WTC11 (cell line): ENCODE measurements at regions not wholly inside any gene's neighbourhood (a gene's known extent, or its start where the extent isn't known, plus 50 kb on each side); places are given as distances from the start of the nearest gene placed in this dataset.
"Not testable (repeated sequence)": the region's sequence is repeated elsewhere in the genome, so short reads cannot be mapped to it uniquely, and the experiment has no call there.

Source experiments
- ATAC-seq: fragments of 200-7000 bp; cut with Tn5 transposase; 2 replicates; pipeline ENCODE4 v1.10.0; 2021; ENCODE audit warnings: mild to moderate bottlenecking, moderate library complexity
- CTCF ChIA-PET: fragments of 300-600 bp; sonication (Branson Sonifier 250); formaldehyde crosslinking; loops from one replicate; lab custom pipeline; 2021; ENCODE audit warnings: antibody characterized with exemption; lab: Charles Lee
- POLR2A ChIA-PET: fragments of 350-600 bp; sonication (Branson Sonifier 250); formaldehyde crosslinking; loops from one replicate; lab custom pipeline; 2021; ENCODE audit warnings: antibody characterized with exemption; lab: Charles Lee
- DNase-seq: peaks from one replicate; pipeline ENCODE4 v3.0.0; 2021; ENCODE audit warnings: low spot score
- H3K27ac Mint-ChIP-seq: 2 replicates; pipeline ENCODE4 v1.8.0; 2021; ENCODE audit warnings: mixed read lengths
- H3K27me3 Mint-ChIP-seq: 2 replicates; pipeline ENCODE4 v1.8.0; 2021; ENCODE audit warnings: low read depth, mild to moderate bottlenecking, moderate library complexity, mixed read lengths
- H3K36me3 Mint-ChIP-seq: 2 replicates; pipeline ENCODE4 v1.8.0; 2021; ENCODE audit warnings: mixed read lengths
- H3K4me1 Mint-ChIP-seq: 2 replicates; pipeline ENCODE4 v1.8.0; 2022; ENCODE audit warnings: mixed read lengths
- H3K4me3 Mint-ChIP-seq: 2 replicates; pipeline ENCODE4 v1.8.0; 2021; ENCODE audit warnings: mild to moderate bottlenecking, moderate library complexity, mixed read lengths
- H3K9me3 Mint-ChIP-seq: 2 replicates; pipeline ENCODE4 v1.8.0; 2021; ENCODE audit warnings: mixed read lengths
- E2F1 ChIP-seq: sonication (generic); formaldehyde crosslinking; IDR thresholded peaks from 2 replicates; pipeline ENCODE4 v1.8.0; 2022; ENCODE audit warnings: mild to moderate bottlenecking, missing genetic modification reagents
- E2F4 ChIP-seq: sonication (generic); formaldehyde crosslinking; IDR thresholded peaks from 2 replicates; pipeline ENCODE4 v1.8.1; 2022; ENCODE audit warnings: low read depth, mild to moderate bottlenecking, moderate library complexity, missing genetic modification reagents, borderline replicate concordance
- ETV6 ChIP-seq: sonication (generic); formaldehyde crosslinking; IDR thresholded peaks from 2 replicates; pipeline ENCODE4 v1.8.1; 2022; ENCODE audit warnings: mild to moderate bottlenecking, missing genetic modification reagents
- FOXK1 ChIP-seq: sonication (generic); formaldehyde crosslinking; IDR thresholded peaks from 2 replicates; pipeline ENCODE4 v1.8.0; 2022; ENCODE audit warnings: mild to moderate bottlenecking, moderate library complexity, missing genetic modification reagents
- FOXP1 ChIP-seq: sonication (generic); formaldehyde crosslinking; IDR thresholded peaks from 2 replicates; pipeline ENCODE4 v1.8.0; 2022; ENCODE audit warnings: missing genetic modification reagents, mild to moderate bottlenecking, moderate library complexity, borderline replicate concordance
- FOXP4 ChIP-seq: sonication (generic); formaldehyde crosslinking; IDR thresholded peaks from 2 replicates; pipeline ENCODE4 v1.8.0; 2022; ENCODE audit warnings: mild to moderate bottlenecking, missing genetic modification reagents
- GTF2I ChIP-seq: fragments of 250-450 bp; sonication (Bioruptor Pico); conservative IDR thresholded peaks from 2 replicates; pipeline ENCODE4 v1.4.0; 2021; ENCODE audit warnings: mild to moderate bottlenecking
- IRF2 ChIP-seq: sonication (generic); formaldehyde crosslinking; IDR thresholded peaks from 2 replicates; pipeline ENCODE4 v1.8.0; 2022; ENCODE audit warnings: low read depth, missing genetic modification reagents, borderline replicate concordance
- MXD4 ChIP-seq: fragments of 250-450 bp; sonication (Bioruptor Pico); IDR thresholded peaks from 2 replicates; pipeline ENCODE4 v1.8.0; 2021; ENCODE audit warnings: mild to moderate bottlenecking, moderate library complexity, borderline replicate concordance
- SMAD3 ChIP-seq: sonication (generic); formaldehyde crosslinking; IDR thresholded peaks from 2 replicates; pipeline ENCODE4 v1.8.0; 2022; ENCODE audit warnings: missing genetic modification reagents, mild to moderate bottlenecking, borderline replicate concordance
- TEAD1 ChIP-seq: sonication (generic); formaldehyde crosslinking; IDR thresholded peaks from 2 replicates; pipeline ENCODE4 v1.8.0; 2022; ENCODE audit warnings: mild to moderate bottlenecking, missing genetic modification reagents
- ZNF232 ChIP-seq: sonication (generic); formaldehyde crosslinking; IDR thresholded peaks from 2 replicates; pipeline ENCODE4 v1.8.0; 2022; ENCODE audit warnings: mild to moderate bottlenecking, missing genetic modification reagents
- ZNF281 ChIP-seq: sonication (generic); formaldehyde crosslinking; IDR thresholded peaks from 2 replicates; pipeline ENCODE4 v1.8.0; 2023; ENCODE audit warnings: mild to moderate bottlenecking, missing genetic modification reagents
- ZNF532 ChIP-seq: fragments of 250-450 bp; sonication (Bioruptor Pico); IDR thresholded peaks from 2 replicates; pipeline ENCODE4 v1.9.0; 2021; ENCODE audit warnings: mild to moderate bottlenecking, borderline replicate concordance
- TF ChIP-seq, protein P1 (sequence below): sonication (generic); formaldehyde crosslinking; IDR thresholded peaks from 2 replicates; pipeline ENCODE4 v1.8.0; 2022; ENCODE audit warnings: mild to moderate bottlenecking, missing genetic modification reagents
- TF ChIP-seq, protein P2 (sequence below): sonication (generic); formaldehyde crosslinking; IDR thresholded peaks from 2 replicates; pipeline ENCODE4 v1.8.1; 2023; ENCODE audit warnings: mild to moderate bottlenecking, missing genetic modification reagents, moderate library complexity

DNA sequence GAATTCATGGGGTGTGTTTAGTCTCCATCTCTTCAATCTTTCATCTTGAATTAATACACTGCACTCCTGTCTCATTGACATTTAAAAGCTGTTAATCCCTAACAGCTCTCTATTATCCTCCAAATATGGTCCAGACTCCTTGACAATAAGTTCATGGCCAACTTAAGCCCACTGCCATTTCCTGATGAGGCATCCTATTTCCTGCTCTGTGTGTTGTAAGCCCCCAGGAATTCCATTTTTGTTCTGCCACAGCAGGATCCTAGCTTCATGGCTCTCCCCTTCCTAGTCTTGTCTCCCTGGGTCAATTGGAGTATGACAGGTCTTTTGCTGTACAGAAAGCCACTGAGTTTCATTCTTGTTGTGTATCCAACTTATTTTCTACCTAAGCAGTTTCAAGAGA lies 218.8 kb downstream of the OTUD1 start:
- H3K4me1 Mint-ChIP-seq = peaks cover 16% of the 10 kb centered on the region
- CTCF ChIA-PET = interaction anchor here (0.8 to 2.0 kb wide), 7 partner anchors 14 to 499 kb away, joined by 3 to 9 read pairs (median 4); no protein-coding TSS in a partner anchor
- POLR2A ChIA-PET = no interaction called here
- H3K36me3 Mint-ChIP-seq = no peaks in the 10 kb centered on the region
- ATAC-seq (peak; percentile 60), DNase-seq (no peak)
- no peak overlapping the region for H3K4me3 Mint-ChIP-seq
- no peak overlapping the region for H3K27ac Mint-ChIP-seq
- no peak for TF ChIP-seq ETV6 (CRISPR knock-in tag)
- no peak for TF ChIP-seq FOXK1 (CRISPR knock-in tag)
- TF ChIP-seq ZNF532 (CRISPR knock-in tag) = no peak
- TF ChIP-seq TEAD1 (CRISPR knock-in tag) = no peak
- TF ChIP-seq, protein P1, sequence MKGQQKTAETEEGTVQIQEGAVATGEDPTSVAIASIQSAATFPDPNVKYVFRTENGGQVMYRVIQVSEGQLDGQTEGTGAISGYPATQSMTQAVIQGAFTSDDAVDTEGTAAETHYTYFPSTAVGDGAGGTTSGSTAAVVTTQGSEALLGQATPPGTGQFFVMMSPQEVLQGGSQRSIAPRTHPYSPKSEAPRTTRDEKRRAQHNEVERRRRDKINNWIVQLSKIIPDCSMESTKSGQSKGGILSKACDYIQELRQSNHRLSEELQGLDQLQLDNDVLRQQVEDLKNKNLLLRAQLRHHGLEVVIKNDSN (CRISPR knock-in tag) = no peak
- TF ChIP-seq SMAD3 (CRISPR knock-in tag) = no peak
- no peak for TF ChIP-seq E2F4 (CRISPR knock-in tag)
- TF ChIP-seq ZNF232 (CRISPR knock-in tag) = no peak
- TF ChIP-seq GTF2I (CRISPR knock-in tag) = no peak
- no peak for TF ChIP-seq E2F1 (CRISPR knock-in tag)
- TF ChIP-seq MXD4 (CRISPR knock-in tag) = no peak
- TF ChIP-seq IRF2 (CRISPR knock-in tag) = no peak
- TF ChIP-seq, protein P2, sequence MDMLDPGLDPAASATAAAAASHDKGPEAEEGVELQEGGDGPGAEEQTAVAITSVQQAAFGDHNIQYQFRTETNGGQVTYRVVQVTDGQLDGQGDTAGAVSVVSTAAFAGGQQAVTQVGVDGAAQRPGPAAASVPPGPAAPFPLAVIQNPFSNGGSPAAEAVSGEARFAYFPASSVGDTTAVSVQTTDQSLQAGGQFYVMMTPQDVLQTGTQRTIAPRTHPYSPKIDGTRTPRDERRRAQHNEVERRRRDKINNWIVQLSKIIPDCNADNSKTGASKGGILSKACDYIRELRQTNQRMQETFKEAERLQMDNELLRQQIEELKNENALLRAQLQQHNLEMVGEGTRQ = no peak
- H3K27me3 Mint-ChIP-seq = no peaks in the 10 kb centered on the region; the same call in 1 of the 2 replicates
- no peaks in the 10 kb centered on the region for H3K9me3 Mint-ChIP-seq

- H3K4me3 Mint-ChIP-seq, H3K36me3 Mint-ChIP-seq, H3K27ac Mint-ChIP-seq, POLR2A ChIA-PET: not testable (repeated sequence)
- peaks cover 56% of the 10 kb centered on the region for H3K27me3 Mint-ChIP-seq
- H3K4me1 Mint-ChIP-seq = peaks cover 15% of the 10 kb centered on the region
- TF ChIP-seq ZNF281 (CRISPR knock-in tag) = 0 out of 2 replicates have a peak, but pooled peaks have one; percentile 10
- 0 out of 2 replicates have a peak, but pooled peaks have one; percentile 35 for TF ChIP-seq FOXP1 (CRISPR knock-in tag)
- TF ChIP-seq FOXP4 (CRISPR knock-in tag) = peak; percentile 41; the same call in 1 of the 2 replicates
- TF ChIP-seq FOXK1 (CRISPR knock-in tag) = 0 out of 2 replicates have a peak, but pooled peaks have one; percentile 68
- CTCF ChIA-PET = interaction anchor here (0.6 to 1.0 kb wide), 2 partner anchors 15 to 22 kb away, joined by 3 read pairs; no protein-coding TSS in a partner anchor
- H3K9me3 Mint-ChIP-seq = peaks cover 16% of the 10 kb centered on the region; the same call in 1 of the 2 replicates
- DNase-seq (peak; percentile 66), ATAC-seq (peak; percentile 55)
Observed at GRCh38 chr10:23671866-23672265, 233.0 kb downstream of the OTUD1 start.
